GM13976 (cell line): ENCODE measurements at regions not wholly inside any gene's neighbourhood (a gene's known extent, or its start where the extent isn't known, plus 50 kb on each side); places are given as distances from the start of the nearest gene placed in this dataset.

Experiments
- DNase-seq: peaks from one replicate; pipeline ENCODE4 v3.0.0; 2012; ENCODE audit warnings: low spot score
- in situ Hi-C: fragments of 300-500 bp; cut with MboI; formaldehyde crosslinking; loops from one replicate; pipeline ENCODE4 v1.12.0; 2022; ENCODE audit warnings: low sequenced_read_pairs, mixed read lengths, inconsistent platforms; ENCODE audit not compliant: unreplicated experiment
- TF ChIP-seq, protein P1 (sequence below): IDR thresholded peaks from 2 replicates; pipeline ENCODE4 v1.5.1; 2012; ENCODE audit warnings: borderline replicate concordance, mild to moderate bottlenecking; ENCODE audit not compliant: insufficient read depth; ENCODE audit errors: extremely low read depth, missing control alignments, control extremely low read depth

DNA sequence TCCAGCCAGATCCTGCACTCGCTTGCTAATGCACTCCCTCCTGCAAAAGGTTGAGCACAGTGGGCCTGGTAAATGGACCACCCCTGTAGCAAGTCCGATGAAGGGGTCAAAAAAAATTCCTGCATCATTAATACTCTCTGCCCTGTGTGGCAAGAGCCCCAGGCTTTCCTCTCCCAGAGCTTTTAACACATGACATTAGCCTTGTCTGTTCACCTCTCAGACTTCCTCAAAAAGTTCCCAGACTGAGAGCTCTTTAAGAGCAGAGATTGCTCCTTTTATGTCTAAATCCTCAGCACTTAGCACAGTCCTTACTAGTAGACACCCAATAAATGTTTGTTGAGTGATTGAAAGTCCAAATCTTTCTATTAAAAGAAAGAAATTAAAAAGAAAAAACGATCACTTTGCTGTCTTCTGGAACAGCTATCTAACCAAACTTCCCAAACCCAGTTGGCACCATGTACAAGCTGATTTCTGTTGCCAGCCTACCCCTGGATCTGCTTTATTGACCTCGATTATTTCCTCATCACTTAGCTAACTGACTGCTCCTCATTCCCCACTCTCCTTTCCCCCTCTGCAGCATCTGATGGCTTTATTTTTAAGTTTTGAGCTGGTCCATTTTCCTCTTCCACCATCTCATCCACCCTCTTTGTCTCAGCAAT lies 209.8 kb downstream of the ENC1 start:
- TF ChIP-seq, protein P1, sequence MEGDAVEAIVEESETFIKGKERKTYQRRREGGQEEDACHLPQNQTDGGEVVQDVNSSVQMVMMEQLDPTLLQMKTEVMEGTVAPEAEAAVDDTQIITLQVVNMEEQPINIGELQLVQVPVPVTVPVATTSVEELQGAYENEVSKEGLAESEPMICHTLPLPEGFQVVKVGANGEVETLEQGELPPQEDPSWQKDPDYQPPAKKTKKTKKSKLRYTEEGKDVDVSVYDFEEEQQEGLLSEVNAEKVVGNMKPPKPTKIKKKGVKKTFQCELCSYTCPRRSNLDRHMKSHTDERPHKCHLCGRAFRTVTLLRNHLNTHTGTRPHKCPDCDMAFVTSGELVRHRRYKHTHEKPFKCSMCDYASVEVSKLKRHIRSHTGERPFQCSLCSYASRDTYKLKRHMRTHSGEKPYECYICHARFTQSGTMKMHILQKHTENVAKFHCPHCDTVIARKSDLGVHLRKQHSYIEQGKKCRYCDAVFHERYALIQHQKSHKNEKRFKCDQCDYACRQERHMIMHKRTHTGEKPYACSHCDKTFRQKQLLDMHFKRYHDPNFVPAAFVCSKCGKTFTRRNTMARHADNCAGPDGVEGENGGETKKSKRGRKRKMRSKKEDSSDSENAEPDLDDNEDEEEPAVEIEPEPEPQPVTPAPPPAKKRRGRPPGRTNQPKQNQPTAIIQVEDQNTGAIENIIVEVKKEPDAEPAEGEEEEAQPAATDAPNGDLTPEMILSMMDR = no peak
- no peak for DNase-seq
- in situ Hi-C loops = no loop called here

DNA sequence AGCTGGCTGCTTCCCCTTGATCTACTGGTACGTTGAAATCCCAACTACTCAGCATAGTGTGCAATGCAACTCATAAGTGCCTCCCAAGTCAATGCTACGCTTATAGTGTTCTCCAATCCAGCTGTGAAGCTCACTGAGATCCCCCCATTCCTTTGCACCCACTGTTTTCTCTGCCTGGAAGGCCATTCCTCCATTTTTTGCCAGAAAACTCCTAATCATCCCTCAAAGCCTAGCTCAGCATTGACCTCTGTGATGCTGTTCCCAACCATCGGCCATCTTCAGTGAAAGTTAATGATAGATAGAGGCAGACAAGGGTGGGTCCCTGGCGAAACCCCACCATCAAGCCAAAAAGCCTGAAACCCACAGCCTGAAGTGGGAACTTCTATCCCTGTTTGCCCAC lies 211.0 kb downstream of the ENC1 start:
- no peak for DNase-seq
- in situ Hi-C loops = no loop called here
- TF ChIP-seq, protein P1 = no peak

DNA sequence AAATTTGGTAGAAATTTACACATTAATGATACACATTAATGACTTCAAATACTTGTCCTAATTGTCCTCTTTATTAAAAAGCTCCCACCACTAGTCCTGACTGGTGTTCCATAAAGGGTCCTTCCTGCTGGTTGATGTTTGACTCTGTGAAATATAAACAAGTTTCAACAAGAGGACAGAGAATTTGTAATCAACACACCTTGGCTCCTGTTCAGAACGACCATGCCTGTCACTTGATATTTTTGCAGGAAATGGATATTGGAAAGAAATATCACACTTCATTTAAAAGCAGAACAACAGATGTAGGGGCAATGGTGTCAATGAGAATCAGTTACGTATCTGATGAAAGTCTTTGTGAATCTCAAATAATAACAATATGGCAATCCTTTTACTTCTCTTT lies 211.7 kb downstream of the ENC1 start:
- no peak for DNase-seq
- in situ Hi-C loops = no loop called here
- TF ChIP-seq, protein P1 = no peak

DNA sequence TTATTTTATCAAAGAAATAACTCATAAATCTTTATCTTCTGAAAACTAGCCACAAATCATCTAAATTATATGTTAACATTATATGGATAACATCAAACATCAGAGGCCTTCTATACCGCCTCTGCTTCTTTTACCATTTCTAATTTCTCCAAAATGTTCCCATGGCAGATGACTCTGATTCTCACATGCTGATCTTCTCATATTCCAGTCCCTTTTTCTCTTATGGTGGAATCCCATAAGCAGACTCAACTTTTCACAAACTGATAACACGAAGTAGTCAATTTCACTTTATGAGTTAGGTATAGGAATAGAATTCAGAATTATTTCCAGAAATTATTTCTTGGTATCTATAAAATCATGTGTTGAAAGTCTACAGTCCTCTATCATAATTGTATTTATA lies 212.3 kb downstream of the ENC1 start:
- no peak for DNase-seq
- in situ Hi-C loops = no loop called here
- TF ChIP-seq, protein P1 = no peak

DNA sequence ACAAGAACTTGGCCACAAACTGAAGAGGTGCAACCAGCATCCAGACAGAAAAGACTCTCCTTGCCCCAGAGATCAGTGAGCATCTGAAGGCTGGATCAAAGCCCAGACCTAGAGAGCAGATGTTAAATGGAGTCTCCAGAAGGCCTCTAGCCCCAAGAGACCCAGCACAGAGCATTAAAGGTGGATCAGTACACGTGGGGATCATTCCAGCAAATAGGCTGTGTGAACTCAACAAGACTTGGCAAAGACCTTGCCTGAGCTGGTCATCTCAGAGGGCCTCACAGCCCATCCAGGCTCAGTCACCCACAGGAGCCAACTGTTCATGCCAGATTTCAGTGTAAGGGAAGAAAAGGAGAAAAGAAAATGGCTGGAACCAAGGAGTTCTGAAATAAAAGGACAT lies 214.0 kb downstream of the ENC1 start:
- TF ChIP-seq, protein P1 = no peak
- in situ Hi-C loops = no loop called here
- no peak for DNase-seq

DNA sequence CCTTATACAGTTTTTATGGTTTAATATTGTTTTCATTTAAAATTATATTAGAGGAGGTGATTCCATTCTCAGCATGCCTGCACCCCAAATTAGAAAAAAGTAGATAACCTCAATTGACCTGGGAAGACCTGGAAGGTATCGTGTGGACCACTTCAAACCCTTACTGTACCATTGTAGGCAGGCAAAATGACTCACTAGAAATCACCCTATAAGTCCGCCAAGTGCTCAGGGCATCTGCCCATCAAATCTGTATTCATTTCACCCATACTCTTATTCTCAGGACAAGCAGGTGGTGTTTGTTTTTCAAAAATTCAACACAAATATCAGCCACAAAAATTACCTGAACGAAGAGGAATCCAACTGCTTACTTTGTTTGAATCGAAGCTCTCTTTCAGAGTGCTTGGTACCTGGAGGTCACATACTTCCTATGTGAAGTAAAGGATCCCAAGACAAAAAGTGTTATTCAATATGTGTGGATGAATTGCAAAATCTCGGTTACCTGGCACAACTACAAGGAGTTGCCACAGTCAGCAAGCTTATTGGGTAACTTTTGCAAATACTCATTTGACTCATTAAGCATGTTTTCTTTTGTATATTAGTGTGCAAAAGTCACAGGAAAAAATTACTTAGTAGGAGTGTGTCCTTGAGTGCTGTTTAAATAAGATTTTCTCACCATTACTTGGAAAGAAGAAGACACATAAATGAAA lies 216.2 kb downstream of the ENC1 start:
- DNase-seq = no peak
- TF ChIP-seq, protein P1 = no peak
- in situ Hi-C loops = no loop called here
